Ectodermal cell (in vitro differentiated cells): ENCODE measurements at regions not wholly inside any gene's neighbourhood (a gene's known extent, or its start where the extent isn't known, plus 50 kb on each side); places are given as distances from the start of the nearest gene placed in this dataset.
"Not testable (repeated sequence)": the region's sequence is repeated elsewhere in the genome, so short reads cannot be mapped to it uniquely, and the experiment has no call there.

Experiments
- H3K27ac ChIP-seq: 2 replicates; pipeline ENCODE4 v1.7.0; 2013; ENCODE audit warnings: mild to moderate bottlenecking, low read depth, low read length; ENCODE audit not compliant: insufficient read depth, poor library complexity, severe bottlenecking
- H3K27me3 ChIP-seq: 2 replicates; pipeline ENCODE4 v1.7.0; 2013; ENCODE audit warnings: mild to moderate bottlenecking, low read length; ENCODE audit not compliant: insufficient read depth, control insufficient read depth, poor library complexity, severe bottlenecking
- H3K36me3 ChIP-seq: one replicate; pipeline ENCODE4 v1.7.0; 2013; ENCODE audit warnings: low read length; ENCODE audit not compliant: control insufficient read depth, insufficient read depth
- H3K4me1 ChIP-seq: one replicate; pipeline ENCODE4 v1.7.0; 2013; ENCODE audit warnings: low read length; ENCODE audit not compliant: control insufficient read depth, insufficient read depth
- H3K4me3 ChIP-seq: 2 replicates; pipeline ENCODE4 v1.7.0; 2013; ENCODE audit warnings: low read depth, low read length, control low read depth; ENCODE audit not compliant: insufficient read depth
- H3K9me3 ChIP-seq: 2 replicates; pipeline ENCODE4 v1.7.0; 2013; ENCODE audit warnings: mild to moderate bottlenecking, low read length, moderate library complexity; ENCODE audit not compliant: control insufficient read depth
- WGBS, 2 experiments: methylation state at CpG; one replicate each; pipeline ENCODE4 v1.1.7; 2013; ENCODE audit warnings: missing lambda C conversion rate in 2 of 2; 5-methylcytosine and 5-hydroxymethylcytosine counted together

GRCh38 chr2:185687001-185687400 lies 51.6 kb upstream of the FSIP2 start:
- H3K4me1 ChIP-seq, H3K9me3 ChIP-seq, H3K36me3 ChIP-seq, H3K4me3 ChIP-seq, H3K27me3 ChIP-seq, H3K27ac ChIP-seq: not testable (repeated sequence)
- WGBS, 2 experiments, result 85 to 98% methylated on average over 3 of the region's 3 CpGs

GRCh38 chr2:185687967-185688366 lies 50.6 kb upstream of the FSIP2 start:
- WGBS, 2 experiments, result 93 to 98% methylated on average over 7 of the region's 7 CpGs
- H3K4me1 ChIP-seq, result no peaks in the 10 kb centered on the region
- H3K27me3 ChIP-seq, result no peaks in the 10 kb centered on the region
- H3K36me3 ChIP-seq, result no peaks in the 10 kb centered on the region
- H3K9me3 ChIP-seq, result no peaks in the 10 kb centered on the region
- no peak overlapping the region for H3K4me3 ChIP-seq
- no peak overlapping the region for H3K27ac ChIP-seq
